ENCODE measurements at regions not wholly inside any gene's neighbourhood (a gene's known extent, or its start where the extent isn't known, plus 50 kb on each side); places are given as distances from the start of the nearest gene placed in this dataset.

GRCh38 chr11:69375316-69376154 is 81.6 kb downstream of the MYEOV start:
- no peak for DNase-seq
- Histone ChIP-seq H4K8ac (replicated peaks; ENCODE audit: insufficient read length, low read depth, low read length) (no peak overlapping the region), H4K91ac (ENCODE audit: insufficient read length, low read depth, low read length) (no peak overlapping the region), H3K27me3 (ENCODE audit: insufficient read depth, low read length) (no peaks in the 10 kb centered on the region), H3K9ac (ENCODE audit: extremely low read depth, insufficient read length, low read length) (no peak overlapping the region), H3K79me2 (ENCODE audit: insufficient read depth, low read length) (no peaks in the 10 kb centered on the region), H2AK5ac (ENCODE audit: insufficient read length, low read length) (no peak overlapping the region), H2BK5ac (ENCODE audit: insufficient read length, low read length) (no peak overlapping the region), H3K18ac (ENCODE audit: insufficient read length, low read depth, low read length) (no peak overlapping the region), H3K23ac (ENCODE audit: insufficient read length, low read depth, low read length) (no peak overlapping the region), H2BK15ac (ENCODE audit: low read depth, low read length) (no peak overlapping the region), H3T11ph (ENCODE audit: low read length) (no peak overlapping the region), H4K5ac (ENCODE audit: insufficient read length, low read depth, low read length) (no peak overlapping the region), H3K23me2 (ENCODE audit: insufficient read length, low read depth, low read length, poor library complexity, severe bottlenecking) (no peaks in the 10 kb centered on the region), H3K4me2 (ENCODE audit: insufficient read depth, insufficient read length, low read length) (no peak overlapping the region), H2AFZ (ENCODE audit: low read length) (no peak overlapping the region), H3K9me3 (ENCODE audit: control insufficient read depth, low read depth, low read length) (no peaks in the 10 kb centered on the region), H2BK12ac (ENCODE audit: insufficient read length, low read depth, low read length) (no peak overlapping the region), H3K56ac (ENCODE audit: insufficient read length, low read depth, low read length) (no peak overlapping the region), H3K79me1 (ENCODE audit: insufficient read depth, low read depth, low read length, poor library complexity, severe bottlenecking) (no peaks in the 10 kb centered on the region), H3K27ac (ENCODE audit: insufficient read length, low read depth, low read length) (no peak overlapping the region), H3K14ac (ENCODE audit: insufficient read depth, low read length) (peak overlapping the region; percentile 24; the same call in 1 of the 2 replicates), H3K4ac (ENCODE audit: low read depth, low read length) (no peak overlapping the region), H2BK120ac (ENCODE audit: low read depth, low read length, poor library complexity, severe bottlenecking) (no peak overlapping the region), H3K4me1 (ENCODE audit: insufficient read depth, low read length) (no peaks in the 10 kb centered on the region), H4K20me1 (ENCODE audit: control insufficient read depth, insufficient read depth, insufficient read length) (peaks cover 3% of the 10 kb centered on the region), H2BK20ac (ENCODE audit: low read depth, low read length, poor library complexity, severe bottlenecking) (no peak overlapping the region)
- H3K9me3 Mint-ChIP-seq = peaks cover 0 to 6% of the 10 kb centered on the region in 2 experiments; a peak in 2 of 5 replicates
- no peaks in the 10 kb centered on the region for H3K4me1 Mint-ChIP-seq
- no peak overlapping the region for H3K4me3 Mint-ChIP-seq
- H3K36me3 Mint-ChIP-seq (ENCODE audit: insufficient read depth in 1 of 3, low read depth in 3 of 3) = no peaks in the 10 kb centered on the region
- WGBS (ENCODE audit: extremely low coverage, insufficient read length, low lambda C conversion rate) = no CpG with 5 or more reads among the region's 22 CpGs
- H3K27me3 Mint-ChIP-seq (ENCODE audit: low read depth) = no peaks in the 10 kb centered on the region; the same call in none of the 2 replicates
- H3K27ac Mint-ChIP-seq = peak overlapping the region in 1 of 3 experiments; percentile 9; a peak in 1 of 7 replicates
- TF ChIP-seq CTCF (conservative IDR thresholded peaks at IDR 0.05) = no peak

All from H9 (cell line).